Natural killer cell treated with Interleukin-12 subunit alpha and Interleukin-12 subunit beta and Interleukin-15 and Interleukin-18, amount 100 ng/mL, for 72 hours (primary cell): ENCODE measurements at regions not wholly inside any gene's neighbourhood (a gene's known extent, or its start where the extent isn't known, plus 50 kb on each side); places are given as distances from the start of the nearest gene placed in this dataset.

Experiments
- ATAC-seq, 2 donors: fragments of 150-1000 bp; cut with Tn5 transposase in 1 of 2; sonication (Bioruptor Pico), chemical (Tn5 transposase) in 1 of 2; 2 replicates each; pipeline ENCODE4 v1.10.0; 2021
- DNase-seq: peaks from one replicate; pipeline ENCODE4 v3.0.0; 2022; ENCODE audit warnings: low spot score
- H3K27ac Mint-ChIP-seq, 2 donors: 1 replicate in 1 of 2; 2 replicates in 1 of 2; pipeline ENCODE4 v1.8.0; 2022; ENCODE audit warnings: mixed read lengths in 2 of 2, mild to moderate bottlenecking in 1 of 2, moderate library complexity in 1 of 2
- H3K27me3 Mint-ChIP-seq, 2 donors: 1 replicate in 1 of 2; 2 replicates in 1 of 2; pipeline ENCODE4 v1.8.0; 2022; ENCODE audit warnings: mixed read lengths in 2 of 2
- H3K36me3 Mint-ChIP-seq: one replicate; pipeline ENCODE4 v1.8.0; 2022; ENCODE audit warnings: mixed read lengths
- H3K4me1 Mint-ChIP-seq, 2 donors: 1 replicate in 1 of 2; 2 replicates in 1 of 2; pipeline ENCODE4 v1.8.0; 2022; ENCODE audit warnings: low read depth in 2 of 2, mixed read lengths in 2 of 2, mild to moderate bottlenecking in 1 of 2
- H3K4me3 Mint-ChIP-seq: one replicate; pipeline ENCODE4 v1.8.0; 2022; ENCODE audit warnings: mixed read lengths
- H3K9me3 Mint-ChIP-seq: 2 replicates; pipeline ENCODE4 v1.8.0; 2022; ENCODE audit warnings: mixed read lengths

GRCh38 chr10:2118201-2118600 lies 380.9 kb upstream of the ADARB2 start:
- Mint-ChIP-seq H3K4me1 (no peaks in the 10 kb centered on the region), H3K4me3 (no peak overlapping the region), H3K27ac (no peak overlapping the region), H3K9me3 (no peaks in the 10 kb centered on the region), H3K27me3 (peaks cover 0 to 7% of the 10 kb centered on the region in 2 donors), H3K36me3 (no peaks in the 10 kb centered on the region)
- DNase-seq (no peak), ATAC-seq (no peak)

DNA sequence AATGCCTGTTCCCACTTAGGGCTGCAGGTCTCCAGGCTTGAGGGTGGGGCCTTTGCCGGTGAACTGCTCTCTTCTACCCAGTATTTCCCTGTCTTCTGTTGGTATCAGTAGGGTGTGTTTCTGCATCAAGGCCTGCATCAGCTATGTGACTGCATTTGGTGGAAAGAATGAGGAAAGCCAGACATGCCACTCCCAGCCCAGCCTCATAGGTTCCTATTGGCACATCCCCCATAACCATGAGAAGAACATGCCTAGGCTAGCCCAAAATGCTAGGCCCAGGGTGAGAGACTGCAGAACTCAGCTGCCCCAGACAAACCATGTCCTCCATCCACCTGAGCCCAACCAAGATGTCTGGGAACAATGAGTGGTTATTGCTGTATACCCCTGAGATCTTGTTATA lies 380.3 kb upstream of the ADARB2 start:
- Mint-ChIP-seq H3K4me3 (no peak overlapping the region), H3K36me3 (no peaks in the 10 kb centered on the region), H3K27me3 (peaks cover 0 to 5% of the 10 kb centered on the region in 2 donors), H3K27ac (no peak overlapping the region), H3K9me3 (no peaks in the 10 kb centered on the region), H3K4me1 (no peaks in the 10 kb centered on the region)
- ATAC-seq (no peak), DNase-seq (no peak)

DNA sequence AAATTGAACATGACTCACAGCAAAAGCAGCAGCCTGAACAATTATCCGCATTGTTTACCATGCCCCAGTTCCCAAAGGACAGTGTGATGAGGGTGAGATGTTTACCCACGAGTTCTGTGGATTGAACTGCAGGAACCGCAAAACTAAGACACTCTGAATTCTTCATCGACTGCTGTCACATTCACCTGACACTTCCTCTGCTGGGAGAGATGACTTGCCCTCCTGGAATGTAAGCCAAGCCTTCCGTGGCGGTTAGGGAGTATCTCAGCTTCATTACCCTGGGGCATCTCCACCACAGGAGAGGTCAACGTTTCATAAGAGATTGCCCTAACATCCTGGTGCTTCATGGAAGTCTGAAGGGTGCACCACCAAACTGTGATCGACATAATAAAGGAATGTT lies 374.6 kb upstream of the ADARB2 start:
- DNase-seq, result no peak
- Mint-ChIP-seq H3K9me3 (peaks cover 3% of the 10 kb centered on the region), H3K36me3 (no peaks in the 10 kb centered on the region), H3K27ac (no peak overlapping the region), H3K27me3 (peaks cover 0 to 3% of the 10 kb centered on the region in 2 donors), H3K4me3 (no peak overlapping the region), H3K4me1 (no peaks in the 10 kb centered on the region)
- no peak for ATAC-seq

- DNase-seq, result no peak
- no peak overlapping the region for H3K4me3 Mint-ChIP-seq
- H3K27ac Mint-ChIP-seq, result no peak overlapping the region
- no peaks in the 10 kb centered on the region for H3K4me1 Mint-ChIP-seq
- peaks cover 3% of the 10 kb centered on the region for H3K9me3 Mint-ChIP-seq
- H3K36me3 Mint-ChIP-seq, result no peaks in the 10 kb centered on the region
- peaks cover 0 to 3% of the 10 kb centered on the region in 2 donors for H3K27me3 Mint-ChIP-seq
- no peak for ATAC-seq
Measured at GRCh38 chr10:2108496-2108895, 371.2 kb upstream of the ADARB2 start.

- Mint-ChIP-seq H3K9me3 (peaks cover 3% of the 10 kb centered on the region), H3K27ac (no peak overlapping the region), H3K4me3 (no peak overlapping the region), H3K27me3 (peaks cover 0 to 3% of the 10 kb centered on the region in 2 donors), H3K4me1 (no peaks in the 10 kb centered on the region), H3K36me3 (no peaks in the 10 kb centered on the region)
- DNase-seq (no peak), ATAC-seq (no peak)
Measured at GRCh38 chr10:2106641-2107040, 369.3 kb upstream of the ADARB2 start.

GRCh38 chr10:2099321-2099720 lies 362.0 kb upstream of the ADARB2 start:
- Mint-ChIP-seq H3K36me3 (no peaks in the 10 kb centered on the region), H3K4me3 (no peak overlapping the region), H3K27me3 (no peaks in the 10 kb centered on the region), H3K9me3 (no peaks in the 10 kb centered on the region), H3K27ac (no peak overlapping the region), H3K4me1 (no peaks in the 10 kb centered on the region)
- ATAC-seq (no peak), DNase-seq (no peak)

DNA sequence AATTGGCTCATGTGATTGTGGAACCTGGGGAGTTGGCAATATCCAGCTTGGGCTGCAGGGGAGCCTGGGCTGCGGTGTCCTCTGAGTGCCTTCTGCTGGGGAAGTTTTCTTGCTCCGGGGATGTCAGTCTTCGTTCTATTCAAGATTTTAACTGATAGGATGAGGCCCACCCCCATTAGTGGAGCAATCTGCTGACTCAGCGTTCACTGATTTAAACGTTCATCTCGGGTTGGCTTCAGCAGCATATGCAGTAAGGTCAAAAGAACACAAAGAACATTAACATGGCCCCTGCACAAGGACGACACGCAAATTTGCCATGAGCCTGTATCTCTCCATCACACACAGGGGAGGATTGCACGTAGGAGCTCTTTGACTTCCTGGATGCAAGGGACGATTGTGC lies 360.6 kb upstream of the ADARB2 start:
- Mint-ChIP-seq H3K36me3 (no peaks in the 10 kb centered on the region), H3K4me1 (no peaks in the 10 kb centered on the region), H3K4me3 (no peak overlapping the region), H3K27ac (no peak overlapping the region), H3K27me3 (no peaks in the 10 kb centered on the region), H3K9me3 (no peaks in the 10 kb centered on the region)
- DNase-seq (no peak), ATAC-seq (no peak)

- H3K27ac Mint-ChIP-seq, result no peak overlapping the region
- no peak for ATAC-seq
- H3K4me3 Mint-ChIP-seq, result no peak overlapping the region
- H3K36me3 Mint-ChIP-seq, result no peaks in the 10 kb centered on the region
- H3K4me1 Mint-ChIP-seq, result no peaks in the 10 kb centered on the region
- H3K27me3 Mint-ChIP-seq, result peaks cover 0 to 2% of the 10 kb centered on the region in 2 donors
- H3K9me3 Mint-ChIP-seq, result no peaks in the 10 kb centered on the region
- no peak for DNase-seq
Measured at GRCh38 chr10:2094171-2094570, 356.8 kb upstream of the ADARB2 start.

DNA sequence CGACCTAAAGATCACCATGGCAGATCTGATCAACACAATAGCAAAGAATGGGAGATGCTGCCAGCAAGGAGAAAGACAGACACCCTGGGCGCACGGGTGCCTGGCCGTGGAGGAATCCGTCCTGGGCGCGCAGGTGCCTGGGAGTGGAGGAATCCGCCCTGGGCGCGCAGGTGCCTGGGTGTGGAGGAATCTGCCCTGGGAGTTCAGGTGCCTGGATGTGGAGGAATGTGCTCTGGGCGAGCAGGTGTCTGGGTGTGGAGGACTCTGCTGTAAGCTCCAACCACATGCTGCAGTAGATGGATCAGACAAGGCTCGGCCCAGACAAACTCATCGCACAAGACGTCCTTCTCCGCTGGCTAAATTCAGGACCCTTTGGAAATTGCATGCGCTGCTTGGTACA lies 346.3 kb upstream of the ADARB2 start:
- H3K27me3 Mint-ChIP-seq, result peaks cover 11 to 31% of the 10 kb centered on the region in 2 donors
- ATAC-seq (no peak), DNase-seq (no peak)
- H3K27ac Mint-ChIP-seq, result no peak overlapping the region
- no peak overlapping the region for H3K4me3 Mint-ChIP-seq
- H3K4me1 Mint-ChIP-seq, result no peaks in the 10 kb centered on the region
- no peaks in the 10 kb centered on the region for H3K36me3 Mint-ChIP-seq
- peaks cover 10% of the 10 kb centered on the region for H3K9me3 Mint-ChIP-seq

DNA sequence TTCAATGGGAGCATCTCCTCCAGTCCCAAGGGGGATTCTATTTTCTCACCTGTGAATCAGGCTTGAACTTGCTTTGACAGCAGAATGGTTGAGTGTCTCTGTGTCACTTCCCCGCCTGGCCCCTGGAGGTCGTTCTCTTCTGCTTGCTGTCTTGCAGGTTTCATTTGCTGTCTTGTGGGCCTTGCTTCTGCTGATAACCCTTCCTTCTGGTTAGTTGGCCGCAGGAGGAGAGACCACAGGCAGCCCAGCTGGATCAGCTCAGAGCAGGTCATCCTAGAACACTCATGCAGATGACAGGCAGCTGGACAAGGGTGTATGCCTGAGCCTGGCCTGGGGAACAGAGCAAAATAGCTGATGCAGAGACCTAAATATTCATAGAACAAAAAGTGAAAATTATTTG lies 344.2 kb upstream of the ADARB2 start:
- ATAC-seq (no peak), DNase-seq (no peak)
- Mint-ChIP-seq H3K4me1 (no peaks in the 10 kb centered on the region), H3K9me3 (peaks cover 6% of the 10 kb centered on the region), H3K4me3 (no peak overlapping the region), H3K27ac (no peak overlapping the region), H3K27me3 (peaks cover 7 to 24% of the 10 kb centered on the region in 2 donors), H3K36me3 (no peaks in the 10 kb centered on the region)

GRCh38 chr10:2079603-2080078 lies 342.3 kb upstream of the ADARB2 start:
- H3K36me3 Mint-ChIP-seq, result no peaks in the 10 kb centered on the region
- H3K27ac Mint-ChIP-seq, result no peak overlapping the region
- no peak overlapping the region for H3K4me3 Mint-ChIP-seq
- peaks cover 4 to 15% of the 10 kb centered on the region in 2 donors for H3K27me3 Mint-ChIP-seq
- ATAC-seq (no peak), DNase-seq (no peak)
- H3K9me3 Mint-ChIP-seq, result no peaks in the 10 kb centered on the region
- H3K4me1 Mint-ChIP-seq, result no peaks in the 10 kb centered on the region

DNA sequence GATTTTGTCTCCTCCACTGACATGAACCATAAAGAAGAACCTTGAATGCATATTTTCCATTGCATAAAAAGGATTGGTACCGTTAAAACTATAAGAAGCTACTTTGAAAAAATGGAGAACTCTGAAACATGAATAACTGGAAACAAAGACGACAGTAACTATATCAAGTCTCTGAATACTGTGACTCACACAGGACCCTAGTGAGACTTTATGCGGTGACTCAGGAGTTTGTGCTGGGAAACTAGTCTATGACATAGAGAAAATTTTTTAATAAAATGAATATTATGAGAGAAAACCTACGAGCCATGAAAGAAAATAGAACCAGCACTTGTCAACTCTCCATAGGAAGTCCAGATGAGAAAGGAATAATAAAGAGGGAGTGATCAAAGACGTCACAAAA lies 339.9 kb upstream of the ADARB2 start:
- no peak for ATAC-seq
- no peaks in the 10 kb centered on the region for H3K9me3 Mint-ChIP-seq

GRCh38 chr10:2076528-2076927 lies 339.2 kb upstream of the ADARB2 start:
- Mint-ChIP-seq H3K27me3 (peaks cover 2 to 26% of the 10 kb centered on the region in 2 donors), H3K27ac (no peak overlapping the region), H3K4me1 (no peaks in the 10 kb centered on the region), H3K9me3 (no peaks in the 10 kb centered on the region), H3K36me3 (no peaks in the 10 kb centered on the region), H3K4me3 (no peak overlapping the region)
- ATAC-seq (no peak), DNase-seq (no peak)

More for the DNA sequence above, 339.9 kb upstream of the ADARB2 start:
- DNase-seq, result no peak
- H3K4me3 Mint-ChIP-seq, result no peak overlapping the region
- H3K36me3 Mint-ChIP-seq, result no peaks in the 10 kb centered on the region
- peaks cover 2 to 26% of the 10 kb centered on the region in 2 donors for H3K27me3 Mint-ChIP-seq
- H3K4me1 Mint-ChIP-seq, result no peaks in the 10 kb centered on the region
- no peak overlapping the region for H3K27ac Mint-ChIP-seq

DNA sequence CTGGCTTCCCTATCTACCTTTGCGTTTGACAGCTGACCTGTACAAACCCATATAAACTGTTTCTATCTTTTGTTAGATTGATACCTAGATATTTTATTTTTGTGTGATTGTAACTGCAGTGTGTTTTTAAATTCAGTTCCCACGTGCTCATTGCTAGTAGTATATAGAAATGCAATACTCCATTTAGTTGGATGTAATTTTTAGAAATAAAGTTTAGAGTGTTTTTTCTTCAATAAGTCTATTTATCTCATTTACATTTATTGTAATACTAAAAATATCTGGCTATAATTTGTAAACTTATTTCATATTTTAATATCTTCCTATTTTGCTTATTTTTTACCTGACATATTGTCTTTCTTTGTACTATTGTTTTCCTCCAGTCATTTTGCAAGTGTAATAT lies 329.7 kb upstream of the ADARB2 start:
- Mint-ChIP-seq H3K36me3 (no peaks in the 10 kb centered on the region), H3K27me3 (peaks cover 0 to 17% of the 10 kb centered on the region in 2 donors), H3K4me1 (no peaks in the 10 kb centered on the region), H3K4me3 (no peak overlapping the region), H3K27ac (no peak overlapping the region), H3K9me3 (peaks cover 10% of the 10 kb centered on the region)
- ATAC-seq, result no peak
- DNase-seq, result no peak

- Mint-ChIP-seq H3K4me1 (no peaks in the 10 kb centered on the region), H3K9me3 (peaks cover 4% of the 10 kb centered on the region), H3K27me3 (peaks cover 2 to 32% of the 10 kb centered on the region in 2 donors), H3K36me3 (no peaks in the 10 kb centered on the region), H3K4me3 (no peak overlapping the region), H3K27ac (no peak overlapping the region)
- ATAC-seq (no peak), DNase-seq (no peak)
Measured at GRCh38 chr10:2054728-2055127, 317.4 kb upstream of the ADARB2 start.
